Stimulated activated CD4-positive, alpha-beta T cell treated with anti-CD3 and anti-CD28 coated beads, Interleukin-12 subunit alpha, Interleukin-12 subunit beta, amount 100 ng/mL, for 24 hours (primary cell): ENCODE measurements at regions not wholly inside any gene's neighbourhood (a gene's known extent, or its start where the extent isn't known, plus 50 kb on each side); places are given as distances from the start of the nearest gene placed in this dataset.

Source experiments
- DNase-seq, 2 experiments: peaks; one replicate each; pipeline ENCODE4 v3.0.0-alpha.2; 2020; ENCODE audit warnings: low read depth in 2 of 2

DNA sequence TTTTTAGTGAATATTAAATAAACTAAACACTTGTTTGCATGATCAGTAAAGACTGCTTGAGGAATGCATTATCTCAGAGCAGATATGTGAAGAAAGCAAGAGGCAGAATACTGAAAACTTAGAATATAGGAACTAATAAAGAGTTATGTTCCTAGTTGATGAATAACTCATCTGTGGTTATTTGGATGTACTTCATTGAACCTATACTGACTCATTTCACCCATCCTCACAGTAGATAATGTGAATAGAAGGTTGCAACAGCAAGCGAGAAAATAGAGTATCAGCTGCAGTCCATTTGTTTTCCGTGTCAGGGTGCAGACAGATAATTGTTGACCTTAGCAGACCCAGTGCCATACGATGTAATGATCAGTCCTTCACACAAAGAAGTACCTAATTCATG is 945.7 kb upstream of the LRRTM1 start:
- DNase-seq, result no peak

DNA sequence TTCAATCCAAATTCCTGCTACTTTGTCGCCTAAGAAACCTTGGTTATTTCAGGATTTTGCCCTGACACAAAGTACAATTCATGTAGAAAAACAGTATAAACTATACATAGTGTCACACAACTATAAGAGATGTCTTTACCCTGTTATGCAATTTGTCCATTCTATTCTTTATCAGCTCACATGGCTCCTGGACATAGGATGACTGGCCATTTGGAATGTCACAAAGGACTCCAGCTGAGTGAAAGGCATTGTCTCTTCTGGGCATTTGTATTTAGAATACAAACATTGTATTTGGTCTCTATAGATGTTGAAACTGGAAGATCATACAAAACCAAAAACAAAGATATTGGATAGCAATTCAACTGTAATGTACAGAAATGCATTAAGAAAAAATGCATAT is 944.6 kb upstream of the LRRTM1 start:
- no peak for DNase-seq

- no peak for DNase-seq
Measured at GRCh38 chr2:81247648-81248047, 943.1 kb upstream of the LRRTM1 start.

DNA sequence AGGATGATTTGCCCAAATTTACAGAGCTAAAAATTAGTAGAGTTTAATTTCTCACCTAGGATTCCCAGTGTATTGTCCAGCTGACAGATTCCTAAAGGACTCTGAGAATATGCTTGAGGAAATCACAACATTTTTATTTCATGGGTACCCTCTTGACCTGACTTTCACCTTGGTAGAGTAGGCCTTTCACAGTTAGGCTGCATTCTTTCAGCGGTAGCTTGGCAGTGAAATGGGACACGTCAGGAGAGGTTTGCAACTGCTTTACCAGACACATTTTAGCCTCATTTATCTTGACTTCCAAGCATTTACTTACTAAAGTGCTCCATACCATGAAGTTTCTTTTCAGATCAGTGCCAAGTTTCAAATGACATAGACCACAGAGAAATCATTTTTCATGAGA is 937.9 kb upstream of the LRRTM1 start:
- DNase-seq, result no peak

DNA sequence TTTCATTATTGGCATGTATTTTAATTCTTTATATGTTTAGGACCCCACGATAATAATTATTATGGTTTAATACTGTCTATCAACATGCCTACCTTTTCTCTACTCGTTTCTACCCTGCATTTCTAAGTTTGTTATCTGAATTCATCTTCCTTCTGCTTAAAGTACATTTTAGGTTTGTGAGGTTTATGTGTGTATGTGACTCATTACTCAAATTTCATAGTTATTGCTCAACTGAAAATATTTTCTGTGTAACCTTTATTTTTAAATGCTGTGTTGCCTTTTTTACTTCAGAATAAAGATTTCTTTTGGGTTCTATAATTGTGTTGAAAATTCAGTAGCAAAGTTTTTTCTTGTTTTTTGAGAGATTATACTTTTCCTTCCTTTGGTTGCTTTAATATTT is 933.9 kb upstream of the LRRTM1 start:
- DNase-seq, result no peak

GRCh38 chr2:81235601-81236000 is 931.0 kb upstream of the LRRTM1 start:
- no peak for DNase-seq

DNA sequence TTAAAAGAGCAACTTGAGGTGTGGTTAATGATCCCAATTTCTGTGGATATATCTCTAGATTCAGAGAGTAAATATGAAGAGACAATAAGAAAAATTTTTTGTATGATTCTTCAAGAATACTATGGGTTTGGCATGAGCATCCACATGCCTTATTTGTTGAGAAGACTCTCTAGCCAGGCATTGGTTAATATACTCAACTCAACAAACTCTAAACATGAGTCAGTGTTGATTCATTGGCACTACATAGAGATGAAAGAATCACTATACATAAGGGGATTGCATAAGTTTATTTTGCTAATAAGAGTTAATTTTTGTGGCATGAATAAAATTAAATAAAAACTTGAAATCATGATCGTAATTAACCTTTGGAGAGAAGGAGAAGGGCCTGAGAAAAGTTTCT is 930.2 kb upstream of the LRRTM1 start:
- DNase-seq, result no peak

- DNase-seq, result no peak
Measured at GRCh38 chr2:81225756-81226155, 921.2 kb upstream of the LRRTM1 start.

DNA sequence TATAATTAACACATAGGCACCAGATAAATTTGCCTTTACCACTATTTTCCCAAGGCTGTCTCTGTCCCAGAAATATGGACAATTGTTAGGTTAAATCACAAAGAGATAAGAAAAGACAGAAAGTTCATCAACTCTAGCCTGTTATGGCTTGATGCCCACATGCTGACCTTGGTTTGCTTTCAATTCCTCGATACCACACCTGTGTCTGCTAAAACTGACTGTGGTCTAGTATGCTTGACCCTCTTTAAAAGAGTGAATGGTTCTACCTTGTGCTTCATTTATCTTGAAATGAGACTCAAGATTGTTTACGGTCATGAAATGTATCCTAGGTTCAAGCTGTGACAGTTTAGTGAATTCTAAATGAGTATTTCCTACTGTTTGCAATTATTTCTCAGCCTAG is 909.0 kb upstream of the LRRTM1 start:
- DNase-seq, result no peak

- DNase-seq, result no peak
Measured at GRCh38 chr2:81206216-81206615, 901.7 kb upstream of the LRRTM1 start.

DNA sequence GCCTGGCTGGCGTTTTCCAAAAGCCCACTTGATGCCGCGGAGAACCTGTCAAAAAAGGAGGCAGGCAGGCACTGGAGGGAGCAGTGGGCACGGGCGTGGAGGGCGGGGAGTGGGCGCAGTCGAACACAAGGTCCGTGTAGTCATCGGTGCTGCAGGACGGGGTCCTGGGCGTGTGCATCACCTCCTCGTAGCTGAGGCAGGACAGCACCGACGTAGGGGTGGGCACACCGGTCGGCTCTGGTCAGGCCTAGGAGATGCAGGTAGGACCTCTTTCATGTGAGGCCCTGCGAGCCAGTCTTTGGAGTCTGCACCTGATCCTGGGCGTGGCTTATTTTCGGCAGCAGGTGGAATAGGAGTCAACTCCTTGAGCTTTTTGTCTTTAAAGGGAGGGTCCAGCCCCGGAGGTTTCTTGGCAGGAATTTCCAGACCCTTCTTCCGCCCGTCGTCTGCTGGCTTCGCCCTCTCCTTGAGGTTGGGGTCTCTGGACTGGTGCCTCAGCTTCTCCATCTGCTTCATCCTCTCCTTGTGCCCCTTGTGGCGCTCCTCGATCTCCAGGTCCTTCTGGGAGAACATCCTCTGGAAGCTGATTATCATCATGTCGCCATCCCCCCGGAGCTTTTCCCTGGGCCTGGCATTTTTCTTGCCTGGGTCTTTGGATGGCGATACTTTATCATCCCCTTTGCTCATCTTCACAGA is 892.5 kb upstream of the LRRTM1 start:
- DNase-seq, result no peak

- DNase-seq, result no peak
Measured at GRCh38 chr2:81196383-81196851, 891.9 kb upstream of the LRRTM1 start.

GRCh38 chr2:81195774-81196382 is 891.3 kb upstream of the LRRTM1 start:
- DNase-seq, result no peak

GRCh38 chr2:81195017-81195773 is 890.6 kb upstream of the LRRTM1 start:
- no peak for DNase-seq

GRCh38 chr2:81194581-81194980 is 890.0 kb upstream of the LRRTM1 start:
- DNase-seq, result no peak

DNA sequence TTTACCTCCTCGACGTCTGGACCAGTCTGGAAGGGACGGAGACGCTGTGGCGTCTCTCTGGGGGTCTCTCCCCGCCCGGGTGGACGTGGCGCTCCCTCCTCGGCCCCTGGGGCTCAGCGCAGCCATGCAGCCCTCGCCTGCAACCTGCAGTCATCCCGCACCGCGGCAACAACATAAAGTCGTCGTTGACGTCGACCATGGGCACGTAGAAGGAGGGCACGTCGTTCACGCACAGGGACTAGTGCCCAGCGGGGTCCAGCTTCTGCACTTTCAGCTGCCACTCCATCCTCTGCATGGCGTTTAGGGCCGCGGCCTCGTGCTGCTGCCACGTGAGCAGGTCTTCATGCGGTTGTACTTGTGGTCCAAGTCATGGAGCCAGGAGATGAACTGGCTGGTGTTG is 889.6 kb upstream of the LRRTM1 start:
- no peak for DNase-seq

DNA sequence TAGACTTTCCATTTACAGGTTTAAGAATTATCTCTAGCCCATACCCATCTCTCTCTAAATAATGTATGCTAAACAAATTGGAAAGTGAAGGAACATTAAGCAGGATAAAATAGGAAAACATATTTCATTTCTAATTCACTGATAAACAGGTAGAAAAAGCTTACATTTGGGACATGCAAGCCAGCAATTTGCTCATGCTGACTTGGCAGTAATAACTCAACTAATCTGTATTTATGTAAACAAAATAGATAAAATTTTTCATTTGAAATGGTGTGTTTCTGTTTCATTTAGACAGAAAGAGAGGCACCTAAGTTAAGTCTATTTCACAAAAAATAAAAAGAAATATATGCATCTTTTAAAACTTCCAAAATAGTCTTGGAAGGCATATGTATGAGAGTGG is 877.3 kb upstream of the LRRTM1 start:
- no peak for DNase-seq

- DNase-seq, result no peak
Measured at GRCh38 chr2:81171447-81171846, 866.9 kb upstream of the LRRTM1 start.

- DNase-seq, result no peak
Measured at GRCh38 chr2:81163583-81163982, 859.0 kb upstream of the LRRTM1 start.

DNA sequence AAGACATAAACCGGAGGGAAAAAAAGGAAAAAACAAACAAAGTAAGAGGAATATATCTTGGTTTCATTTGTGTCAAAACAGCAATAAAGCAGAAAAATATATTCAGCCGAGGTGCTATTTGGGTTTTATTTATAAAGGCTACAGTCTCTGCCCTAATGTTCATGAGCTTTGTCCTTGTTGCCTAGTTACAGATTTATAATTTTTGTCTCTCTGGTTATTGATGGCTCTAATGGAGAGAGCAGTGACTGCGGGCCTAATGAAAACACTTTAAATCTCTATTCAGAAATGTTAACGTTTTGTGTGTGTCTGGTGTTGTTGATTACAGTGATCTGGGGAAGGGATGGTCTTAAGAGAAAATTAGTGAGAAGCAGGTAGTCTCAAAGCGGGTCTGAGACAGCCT is 854.0 kb upstream of the LRRTM1 start:
- no peak for DNase-seq

DNA sequence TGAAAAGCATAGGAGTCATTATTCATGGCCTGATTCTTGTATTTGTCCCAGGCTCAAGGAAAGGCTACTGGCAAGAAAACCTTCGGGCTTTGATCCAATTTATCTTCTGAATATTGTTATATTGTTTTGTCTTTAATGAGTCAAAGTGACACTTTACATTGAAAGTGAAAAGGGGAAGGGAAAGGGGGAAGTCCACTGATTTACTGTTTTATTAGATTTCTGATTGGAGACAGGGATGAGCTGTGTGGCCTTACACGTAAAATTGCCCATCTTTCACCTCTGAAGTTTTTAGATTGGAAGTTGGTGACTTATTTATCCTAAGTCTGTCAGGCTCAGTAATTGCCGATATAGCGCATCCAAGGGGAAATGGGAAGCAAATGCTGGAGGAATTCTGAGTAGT is 843.8 kb upstream of the LRRTM1 start:
- no peak for DNase-seq

- DNase-seq, result no peak
Measured at GRCh38 chr2:81136296-81136695, 831.7 kb upstream of the LRRTM1 start.

DNA sequence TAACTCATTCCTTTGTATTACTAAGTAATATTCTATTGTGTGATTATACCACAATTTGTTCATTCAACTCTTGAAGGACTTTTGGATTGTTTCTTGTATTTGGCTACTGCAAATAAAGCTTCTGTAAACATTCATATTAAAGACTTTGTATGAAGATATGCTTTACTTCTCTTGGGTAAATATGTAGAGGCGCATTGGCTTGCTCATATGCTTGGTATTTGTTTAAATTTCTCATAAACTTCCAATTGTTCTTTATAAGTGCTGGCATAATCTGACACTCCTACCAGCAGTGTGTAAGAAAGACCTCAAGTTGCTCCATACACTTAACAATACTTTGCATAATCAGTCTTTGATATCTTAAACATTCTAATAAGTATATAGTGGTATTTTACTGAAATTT is 792.8 kb upstream of the LRRTM1 start:
- no peak for DNase-seq
